ENCODE measurements at regions not wholly inside any gene's neighbourhood (a gene's known extent, or its start where the extent isn't known, plus 50 kb on each side); places are given as distances from the start of the nearest gene placed in this dataset.

GRCh38 chr21:16537501-16537900 is 807.7 kb downstream of the USP25 start:
- H3K36me3 Mint-ChIP-seq (ENCODE audit: insufficient read depth), result no peaks in the 10 kb centered on the region
- no peak overlapping the region for H3K4me3 Mint-ChIP-seq
- no peak overlapping the region for H3K27ac Mint-ChIP-seq
- no peaks in the 10 kb centered on the region for H3K27me3 Mint-ChIP-seq
- no peak for ATAC-seq (replicated peaks)
- no peak for DNase-seq
- peaks cover 0 to 7% of the 10 kb centered on the region in 2 donors for H3K9me3 Mint-ChIP-seq
- H3K4me1 Mint-ChIP-seq (ENCODE audit: low read depth in 2 of 2), result no peaks in the 10 kb centered on the region

GRCh38 chr21:16538405-16538804 is 808.6 kb downstream of the USP25 start:
- no peak for DNase-seq
- Mint-ChIP-seq H3K4me1 (ENCODE audit: low read depth in 2 of 2) (no peaks in the 10 kb centered on the region), H3K27me3 (no peaks in the 10 kb centered on the region), H3K4me3 (no peak overlapping the region), H3K36me3 (ENCODE audit: insufficient read depth) (no peaks in the 10 kb centered on the region), H3K9me3 (peaks cover 0 to 7% of the 10 kb centered on the region in 2 donors), H3K27ac (no peak overlapping the region)
- ATAC-seq (replicated peaks), result no peak

DNA sequence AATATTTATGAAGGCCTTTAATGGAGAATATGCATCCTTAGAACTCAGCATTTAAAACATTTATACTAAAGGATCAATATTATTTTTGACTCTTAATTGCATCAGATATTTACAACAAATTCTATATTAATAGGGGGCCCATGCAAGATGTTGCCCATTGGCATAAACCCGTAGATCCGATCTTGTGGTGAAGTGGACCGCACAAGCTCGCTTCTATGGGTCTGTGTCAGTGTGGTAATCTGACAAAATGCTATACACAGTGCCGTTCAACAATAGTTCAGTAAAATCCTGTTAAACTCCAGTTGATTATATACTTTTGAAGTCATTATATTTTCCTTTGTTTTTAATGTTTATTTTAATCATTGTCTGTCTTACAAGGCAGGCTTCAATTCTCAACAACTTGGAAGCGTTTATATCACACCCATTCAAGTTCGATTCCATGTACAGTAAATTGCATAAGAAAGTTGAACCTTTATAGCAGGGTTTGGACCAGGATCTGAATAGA is 809.2 kb downstream of the USP25 start:
- Mint-ChIP-seq H3K4me3 (no peak overlapping the region), H3K27ac (no peak overlapping the region), H3K27me3 (no peaks in the 10 kb centered on the region), H3K36me3 (ENCODE audit: insufficient read depth) (no peaks in the 10 kb centered on the region), H3K9me3 (peaks cover 0 to 7% of the 10 kb centered on the region in 2 donors), H3K4me1 (ENCODE audit: low read depth in 2 of 2) (no peaks in the 10 kb centered on the region)
- no peak for ATAC-seq (replicated peaks)
- no peak for DNase-seq

GRCh38 chr21:16540966-16541727 is 811.4 kb downstream of the USP25 start:
- Mint-ChIP-seq H3K27ac (no peak overlapping the region), H3K27me3 (no peaks in the 10 kb centered on the region), H3K36me3 (ENCODE audit: insufficient read depth) (no peaks in the 10 kb centered on the region), H3K4me3 (no peak overlapping the region), H3K4me1 (ENCODE audit: low read depth in 2 of 2) (no peaks in the 10 kb centered on the region), H3K9me3 (peaks cover 0 to 7% of the 10 kb centered on the region in 2 donors)
- DNase-seq (no peak), ATAC-seq (replicated peaks) (no peak)

- DNase-seq (no peak), ATAC-seq (replicated peaks) (no peak)
- Mint-ChIP-seq H3K4me3 (no peak overlapping the region), H3K9me3 (peaks cover 3 to 8% of the 10 kb centered on the region in 2 donors), H3K27me3 (no peaks in the 10 kb centered on the region), H3K27ac (no peak overlapping the region), H3K36me3 (ENCODE audit: insufficient read depth) (no peaks in the 10 kb centered on the region), H3K4me1 (ENCODE audit: low read depth in 2 of 2) (no peaks in the 10 kb centered on the region)
Measured at GRCh38 chr21:16550118-16550517, 820.3 kb downstream of the USP25 start.

DNA sequence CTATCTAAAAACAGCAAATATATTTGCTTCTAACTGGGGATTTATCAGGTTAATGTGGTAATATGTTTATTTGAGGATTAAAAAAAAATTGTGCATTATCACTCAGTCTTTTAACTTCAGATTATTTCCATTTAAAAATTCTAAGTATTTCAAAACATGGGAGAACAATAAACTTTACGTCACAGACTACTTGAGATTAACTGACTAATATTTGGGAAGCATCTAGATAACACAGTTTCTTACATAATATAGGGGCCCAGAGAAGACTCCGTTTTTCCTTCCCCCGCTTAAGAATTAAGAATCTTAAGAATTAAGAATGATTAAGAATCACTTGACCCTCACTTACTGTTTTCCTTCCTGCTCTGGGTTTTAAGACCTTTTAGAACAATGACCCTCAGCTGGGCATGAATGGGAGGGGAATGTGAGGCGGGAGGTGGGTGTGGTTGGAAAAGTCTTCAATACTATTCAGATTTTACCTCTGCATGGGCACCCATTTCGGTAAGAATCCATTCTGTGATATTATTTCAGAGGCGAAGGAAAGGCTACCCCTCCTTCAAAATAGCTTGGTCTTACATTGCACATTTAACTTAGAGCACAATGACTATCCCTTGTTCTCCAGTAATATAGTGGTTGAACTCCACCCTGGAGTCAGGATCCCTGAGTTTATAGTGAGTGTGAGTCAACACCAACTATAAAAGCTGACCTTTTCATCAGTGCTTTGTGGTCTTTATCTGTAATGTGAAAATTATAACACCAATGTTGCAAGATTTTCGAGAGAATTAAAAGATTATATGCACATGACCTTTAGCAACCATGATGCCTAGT is 821.3 kb downstream of the USP25 start:
- DNase-seq (no peak), ATAC-seq (replicated peaks) (no peak)
- Mint-ChIP-seq H3K27ac (no peak overlapping the region), H3K9me3 (peaks cover 3 to 8% of the 10 kb centered on the region in 2 donors), H3K4me1 (ENCODE audit: low read depth in 2 of 2) (no peaks in the 10 kb centered on the region), H3K4me3 (no peak overlapping the region), H3K27me3 (no peaks in the 10 kb centered on the region), H3K36me3 (ENCODE audit: insufficient read depth) (no peaks in the 10 kb centered on the region)

GRCh38 chr21:16552880-16553279 is 823.1 kb downstream of the USP25 start:
- ATAC-seq (replicated peaks) (no peak), DNase-seq (no peak)
- Mint-ChIP-seq H3K4me1 (ENCODE audit: low read depth in 2 of 2) (no peaks in the 10 kb centered on the region), H3K4me3 (no peak overlapping the region), H3K36me3 (ENCODE audit: insufficient read depth) (no peaks in the 10 kb centered on the region), H3K9me3 (peaks cover 3 to 8% of the 10 kb centered on the region in 2 donors), H3K27me3 (no peaks in the 10 kb centered on the region), H3K27ac (no peak overlapping the region)

GRCh38 chr21:16554503-16554902 is 824.7 kb downstream of the USP25 start:
- no peaks in the 10 kb centered on the region for H3K36me3 Mint-ChIP-seq (ENCODE audit: insufficient read depth)
- no peak overlapping the region for H3K4me3 Mint-ChIP-seq
- H3K27me3 Mint-ChIP-seq, result no peaks in the 10 kb centered on the region
- H3K27ac Mint-ChIP-seq, result no peak overlapping the region
- DNase-seq (no peak), ATAC-seq (replicated peaks) (no peak)
- H3K9me3 Mint-ChIP-seq, result peaks cover 3 to 8% of the 10 kb centered on the region in 2 donors
- H3K4me1 Mint-ChIP-seq (ENCODE audit: low read depth in 2 of 2), result no peaks in the 10 kb centered on the region

DNA sequence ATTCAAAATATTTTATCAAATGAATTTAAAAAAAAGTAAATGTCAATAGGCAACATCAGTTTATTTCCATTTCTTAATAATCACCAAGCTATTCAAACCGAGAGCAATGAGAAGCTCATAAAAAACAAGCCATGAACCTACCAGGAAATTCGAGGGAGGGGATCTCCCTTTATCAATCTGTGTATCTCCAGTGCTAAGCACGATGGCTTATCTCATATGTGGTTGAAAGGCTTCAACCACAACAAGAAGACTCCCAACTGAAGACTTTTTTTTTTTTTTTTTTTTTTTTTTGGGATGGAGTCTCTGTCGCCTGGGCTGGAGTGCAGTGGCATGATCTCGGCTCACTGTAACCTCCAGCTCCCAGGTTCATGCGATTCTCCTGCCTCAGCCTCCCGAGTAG is 833.3 kb downstream of the USP25 start:
- Mint-ChIP-seq H3K27ac (no peak overlapping the region), H3K27me3 (no peaks in the 10 kb centered on the region)

GRCh38 chr21:16563795-16564194 is 834.0 kb downstream of the USP25 start:
- no peaks in the 10 kb centered on the region for H3K4me1 Mint-ChIP-seq (ENCODE audit: low read depth in 2 of 2)
- DNase-seq (no peak), ATAC-seq (replicated peaks) (no peak)
- no peaks in the 10 kb centered on the region for H3K27me3 Mint-ChIP-seq
- H3K36me3 Mint-ChIP-seq (ENCODE audit: insufficient read depth), result no peaks in the 10 kb centered on the region
- H3K4me3 Mint-ChIP-seq, result no peak overlapping the region
- H3K9me3 Mint-ChIP-seq, result peaks cover 0 to 1% of the 10 kb centered on the region in 2 donors
- no peak overlapping the region for H3K27ac Mint-ChIP-seq

More for the DNA sequence above, 833.3 kb downstream of the USP25 start:
- ATAC-seq (replicated peaks), result no peak
- no peaks in the 10 kb centered on the region for H3K4me1 Mint-ChIP-seq (ENCODE audit: low read depth in 2 of 2)
- no peaks in the 10 kb centered on the region for H3K36me3 Mint-ChIP-seq (ENCODE audit: insufficient read depth)
- no peaks in the 10 kb centered on the region for H3K9me3 Mint-ChIP-seq
- H3K4me3 Mint-ChIP-seq, result no peak overlapping the region
- DNase-seq, result no peak

GRCh38 chr21:16568244-16568643 is 838.5 kb downstream of the USP25 start:
- Mint-ChIP-seq H3K4me3 (no peak overlapping the region), H3K9me3 (peaks cover 0 to 1% of the 10 kb centered on the region in 2 donors), H3K36me3 (ENCODE audit: insufficient read depth) (no peaks in the 10 kb centered on the region), H3K4me1 (ENCODE audit: low read depth in 2 of 2) (no peaks in the 10 kb centered on the region), H3K27me3 (no peaks in the 10 kb centered on the region), H3K27ac (no peak overlapping the region)
- no peak for DNase-seq
- no peak for ATAC-seq (replicated peaks)

DNA sequence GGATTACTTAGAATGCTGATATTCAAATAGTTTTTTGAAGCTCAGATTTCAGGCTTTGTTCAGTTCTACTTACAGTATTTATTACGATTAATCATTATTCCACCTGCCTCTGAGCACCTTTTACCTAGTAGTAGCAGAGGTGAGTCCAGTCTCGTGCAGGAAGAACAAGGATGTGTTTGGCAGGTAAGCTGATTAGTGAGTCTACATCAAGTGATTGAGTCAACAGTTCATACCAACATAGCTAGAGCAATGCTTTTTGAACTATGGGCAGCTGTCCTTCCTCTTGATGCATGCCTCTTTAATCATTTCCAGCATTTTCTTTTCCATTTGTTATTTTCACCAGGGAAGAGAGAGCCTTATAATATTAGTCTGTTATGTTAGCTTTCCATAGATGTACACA is 838.9 kb downstream of the USP25 start:
- Mint-ChIP-seq H3K27me3 (no peaks in the 10 kb centered on the region), H3K36me3 (ENCODE audit: insufficient read depth) (no peaks in the 10 kb centered on the region), H3K9me3 (peaks cover 0 to 2% of the 10 kb centered on the region in 2 donors), H3K4me3 (no peak overlapping the region), H3K27ac (no peak overlapping the region), H3K4me1 (ENCODE audit: low read depth in 2 of 2) (no peaks in the 10 kb centered on the region)
- ATAC-seq (replicated peaks) (no peak), DNase-seq (no peak)

GRCh38 chr21:16569679-16570078 is 839.9 kb downstream of the USP25 start:
- Mint-ChIP-seq H3K36me3 (ENCODE audit: insufficient read depth) (no peaks in the 10 kb centered on the region), H3K4me1 (ENCODE audit: low read depth in 2 of 2) (no peaks in the 10 kb centered on the region), H3K27me3 (no peaks in the 10 kb centered on the region), H3K9me3 (peaks cover 3% of the 10 kb centered on the region in 2 donors), H3K27ac (no peak overlapping the region), H3K4me3 (no peak overlapping the region)
- no peak for DNase-seq
- no peak for ATAC-seq (replicated peaks)

DNA sequence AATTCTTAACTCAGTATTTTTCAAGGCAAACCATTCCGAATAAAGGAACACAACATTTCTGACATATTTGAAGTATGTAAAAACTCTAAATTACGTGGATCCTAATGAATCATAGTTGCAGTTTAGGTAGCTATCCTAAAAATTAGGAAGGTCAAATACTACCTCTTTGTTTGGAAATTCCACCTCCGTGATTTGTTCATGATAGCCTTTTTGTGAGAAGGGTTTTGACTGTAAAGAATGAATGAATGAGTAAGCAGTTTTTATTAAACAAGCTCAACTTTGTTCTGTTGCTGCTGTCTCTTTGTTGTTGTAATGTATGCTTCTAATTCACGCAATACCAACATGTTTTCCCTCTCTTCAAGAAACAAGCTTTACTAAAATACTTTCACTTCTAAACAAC is 840.4 kb downstream of the USP25 start:
- Mint-ChIP-seq H3K36me3 (ENCODE audit: insufficient read depth) (no peaks in the 10 kb centered on the region), H3K27me3 (no peaks in the 10 kb centered on the region), H3K4me3 (no peak overlapping the region), H3K4me1 (ENCODE audit: low read depth in 2 of 2) (no peaks in the 10 kb centered on the region), H3K27ac (no peak overlapping the region), H3K9me3 (peaks cover 6 to 7% of the 10 kb centered on the region in 2 donors)
- DNase-seq, result no peak
- no peak for ATAC-seq (replicated peaks)

All from effector memory CD8-positive, alpha-beta T cell (primary cell).